ENCODE measurements at regions not wholly inside any gene's neighbourhood (a gene's known extent, or its start where the extent isn't known, plus 50 kb on each side); places are given as distances from the start of the nearest gene placed in this dataset.
"Not testable (repeated sequence)": the region's sequence is repeated elsewhere in the genome, so short reads cannot be mapped to it uniquely, and the experiment has no call there.

DNA sequence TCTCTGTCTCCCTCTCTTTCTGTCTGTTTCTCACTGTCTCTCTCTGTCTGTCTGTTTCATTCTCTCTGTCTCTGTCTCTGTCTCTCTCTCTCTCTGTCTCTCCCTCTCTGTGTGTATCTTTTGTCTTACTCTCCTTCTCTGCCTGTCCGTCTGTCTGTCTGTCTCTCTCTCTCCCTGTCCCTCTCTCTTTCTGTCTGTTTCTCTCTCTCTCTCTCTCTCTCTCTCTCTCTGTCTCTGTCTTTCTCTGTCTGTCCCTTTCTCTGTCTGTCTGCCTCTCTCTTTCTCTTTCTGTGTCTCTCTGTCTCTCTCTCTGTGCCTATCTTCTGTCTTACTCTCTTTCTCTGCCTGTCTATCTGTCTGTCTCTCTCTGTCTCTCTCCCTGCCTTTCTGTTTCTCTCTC lies 2288.4 kb upstream of the TPTE start:
- H3K79me1 ChIP-seq (ENCODE audit: insufficient read depth, low read depth, low read length, poor library complexity, severe bottlenecking); H2BK20ac ChIP-seq (ENCODE audit: low read depth, low read length, poor library complexity, severe bottlenecking); H3K79me2 ChIP-seq (ENCODE audit: insufficient read depth, low read length); H3K18ac ChIP-seq (ENCODE audit: insufficient read length, low read depth, low read length); H2BK15ac ChIP-seq (ENCODE audit: low read depth, low read length); H4K91ac ChIP-seq (ENCODE audit: insufficient read length, low read depth, low read length); H2BK5ac ChIP-seq (ENCODE audit: insufficient read length, low read length); H3K4me2 ChIP-seq (ENCODE audit: insufficient read depth, insufficient read length, low read length); H3K14ac ChIP-seq (ENCODE audit: insufficient read depth, low read length); H2BK120ac ChIP-seq (ENCODE audit: low read depth, low read length, poor library complexity, severe bottlenecking); DNase-seq; H3K9me3 ChIP-seq (ENCODE audit: control insufficient read depth, low read depth, low read length); H4K8ac ChIP-seq (replicated peaks; ENCODE audit: insufficient read length, low read depth, low read length); H4K20me1 ChIP-seq (ENCODE audit: control insufficient read depth, insufficient read depth, insufficient read length); H2AK5ac ChIP-seq (ENCODE audit: insufficient read length, low read length); H3T11ph ChIP-seq (ENCODE audit: low read length); H3K27ac ChIP-seq (ENCODE audit: insufficient read length, low read depth, low read length); H4K5ac ChIP-seq (ENCODE audit: insufficient read length, low read depth, low read length); H3K56ac ChIP-seq (ENCODE audit: insufficient read length, low read depth, low read length); H3K4me1 Mint-ChIP-seq; H3K23me2 ChIP-seq (ENCODE audit: insufficient read length, low read depth, low read length, poor library complexity, severe bottlenecking); H3K27me3 ChIP-seq (ENCODE audit: insufficient read depth, low read length); H2AFZ ChIP-seq (ENCODE audit: low read length); H3K4ac ChIP-seq (ENCODE audit: low read depth, low read length); H3K9ac ChIP-seq (ENCODE audit: extremely low read depth, insufficient read length, low read length); H3K23ac ChIP-seq (ENCODE audit: insufficient read length, low read depth, low read length); H3K4me1 ChIP-seq (ENCODE audit: insufficient read depth, low read length); H2BK12ac ChIP-seq (ENCODE audit: insufficient read length, low read depth, low read length); H3K36me3 Mint-ChIP-seq (ENCODE audit: insufficient read depth in 1 of 3, low read depth in 3 of 3): not testable (repeated sequence)
- Mint-ChIP-seq H3K4me3 (peak overlapping the region in 1 of 2 experiments; percentile 17; a peak in 2 of 5 replicates), H3K27me3 (ENCODE audit: low read depth) (peaks cover 17% of the 10 kb centered on the region), H3K27ac (peak overlapping the region; percentile 21 to 66 (median 40); a peak in 6 of 7 replicates), H3K9me3 (peaks cover 13 to 14% of the 10 kb centered on the region in 2 experiments)
- WGBS (ENCODE audit: extremely low coverage, insufficient read length, low lambda C conversion rate), result no CpG with 5 or more reads among the region's 1 CpG

DNA sequence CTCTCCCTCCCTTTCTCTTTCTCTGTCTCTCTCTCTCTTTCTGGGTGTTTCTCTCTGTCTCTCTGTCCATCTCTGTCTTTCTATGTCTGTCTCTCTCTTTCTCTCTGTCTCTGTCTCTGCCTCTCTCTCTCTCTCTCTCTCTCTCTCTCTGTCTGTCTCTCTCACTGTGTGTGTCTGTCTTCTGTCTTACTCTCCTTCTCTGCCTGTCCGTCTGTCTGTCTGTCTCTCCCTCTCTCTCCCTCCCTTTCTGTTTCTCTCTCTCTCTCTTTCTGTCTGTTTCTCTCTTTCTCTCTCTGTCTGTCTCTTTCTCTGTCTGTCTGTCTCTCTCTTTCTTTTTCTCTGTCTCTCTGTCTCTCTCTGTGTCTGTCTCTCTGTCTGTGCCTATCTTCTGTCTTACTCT lies 2287.3 kb upstream of the TPTE start:
- not testable (repeated sequence) for H3K4me3 Mint-ChIP-seq; H3T11ph ChIP-seq (ENCODE audit: low read length); H3K27ac Mint-ChIP-seq; H3K23ac ChIP-seq (ENCODE audit: insufficient read length, low read depth, low read length); H2BK5ac ChIP-seq (ENCODE audit: insufficient read length, low read length); H2AK5ac ChIP-seq (ENCODE audit: insufficient read length, low read length); H3K4ac ChIP-seq (ENCODE audit: low read depth, low read length); H2BK20ac ChIP-seq (ENCODE audit: low read depth, low read length, poor library complexity, severe bottlenecking); H4K5ac ChIP-seq (ENCODE audit: insufficient read length, low read depth, low read length); H4K20me1 ChIP-seq (ENCODE audit: control insufficient read depth, insufficient read depth, insufficient read length); H3K4me1 Mint-ChIP-seq; H3K23me2 ChIP-seq (ENCODE audit: insufficient read length, low read depth, low read length, poor library complexity, severe bottlenecking); H3K79me2 ChIP-seq (ENCODE audit: insufficient read depth, low read length); H3K27ac ChIP-seq (ENCODE audit: insufficient read length, low read depth, low read length); H3K9ac ChIP-seq (ENCODE audit: extremely low read depth, insufficient read length, low read length); H3K9me3 ChIP-seq (ENCODE audit: control insufficient read depth, low read depth, low read length); H3K27me3 ChIP-seq (ENCODE audit: insufficient read depth, low read length); DNase-seq; H2AFZ ChIP-seq (ENCODE audit: low read length); H3K36me3 Mint-ChIP-seq (ENCODE audit: insufficient read depth in 1 of 3, low read depth in 3 of 3); H3K18ac ChIP-seq (ENCODE audit: insufficient read length, low read depth, low read length); H3K4me2 ChIP-seq (ENCODE audit: insufficient read depth, insufficient read length, low read length); H3K79me1 ChIP-seq (ENCODE audit: insufficient read depth, low read depth, low read length, poor library complexity, severe bottlenecking); H4K8ac ChIP-seq (replicated peaks; ENCODE audit: insufficient read length, low read depth, low read length); H3K14ac ChIP-seq (ENCODE audit: insufficient read depth, low read length); H3K4me1 ChIP-seq (ENCODE audit: insufficient read depth, low read length); H4K91ac ChIP-seq (ENCODE audit: insufficient read length, low read depth, low read length); H2BK15ac ChIP-seq (ENCODE audit: low read depth, low read length); H2BK12ac ChIP-seq (ENCODE audit: insufficient read length, low read depth, low read length); H3K56ac ChIP-seq (ENCODE audit: insufficient read length, low read depth, low read length); H2BK120ac ChIP-seq (ENCODE audit: low read depth, low read length, poor library complexity, severe bottlenecking)
- peaks cover 10 to 11% of the 10 kb centered on the region in 2 experiments for H3K9me3 Mint-ChIP-seq
- no CpG with 5 or more reads among the region's 1 CpG for WGBS (ENCODE audit: extremely low coverage, insufficient read length, low lambda C conversion rate)
- H3K27me3 Mint-ChIP-seq (ENCODE audit: low read depth), result peaks cover 11% of the 10 kb centered on the region
